ENCODE measurements at regions not wholly inside any gene's neighbourhood (a gene's known extent, or its start where the extent isn't known, plus 50 kb on each side); places are given as distances from the start of the nearest gene placed in this dataset.

GRCh38 chr13:74560325-74560724 lies 426.1 kb upstream of the KLF12 start:
- no peaks in the 10 kb centered on the region for H3K27me3 ChIP-seq
- no peaks in the 10 kb centered on the region for H3K36me3 ChIP-seq
- H3K27ac ChIP-seq, result no peak overlapping the region
- TF ChIP-seq, protein P1, sequence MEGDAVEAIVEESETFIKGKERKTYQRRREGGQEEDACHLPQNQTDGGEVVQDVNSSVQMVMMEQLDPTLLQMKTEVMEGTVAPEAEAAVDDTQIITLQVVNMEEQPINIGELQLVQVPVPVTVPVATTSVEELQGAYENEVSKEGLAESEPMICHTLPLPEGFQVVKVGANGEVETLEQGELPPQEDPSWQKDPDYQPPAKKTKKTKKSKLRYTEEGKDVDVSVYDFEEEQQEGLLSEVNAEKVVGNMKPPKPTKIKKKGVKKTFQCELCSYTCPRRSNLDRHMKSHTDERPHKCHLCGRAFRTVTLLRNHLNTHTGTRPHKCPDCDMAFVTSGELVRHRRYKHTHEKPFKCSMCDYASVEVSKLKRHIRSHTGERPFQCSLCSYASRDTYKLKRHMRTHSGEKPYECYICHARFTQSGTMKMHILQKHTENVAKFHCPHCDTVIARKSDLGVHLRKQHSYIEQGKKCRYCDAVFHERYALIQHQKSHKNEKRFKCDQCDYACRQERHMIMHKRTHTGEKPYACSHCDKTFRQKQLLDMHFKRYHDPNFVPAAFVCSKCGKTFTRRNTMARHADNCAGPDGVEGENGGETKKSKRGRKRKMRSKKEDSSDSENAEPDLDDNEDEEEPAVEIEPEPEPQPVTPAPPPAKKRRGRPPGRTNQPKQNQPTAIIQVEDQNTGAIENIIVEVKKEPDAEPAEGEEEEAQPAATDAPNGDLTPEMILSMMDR (IDR thresholded peaks at IDR 0.05), result no peak
- TF ChIP-seq EP300 (IDR thresholded peaks at IDR 0.05) (no peak), POLR2A (IDR thresholded peaks at IDR 0.05) (no peak)
- no peak for DNase-seq
- intact Hi-C loops (cut with DNase I), result no loop called here
- 64 to 68% (median 67%) methylated on average over 4 of the region's 4 CpGs for WGBS, 3 donors
- H3K4me3 ChIP-seq, result no peak overlapping the region
- no peaks in the 10 kb centered on the region for H3K4me1 ChIP-seq (ENCODE audit: insufficient read depth)
- H3K9me3 ChIP-seq, result no peaks in the 10 kb centered on the region

DNA sequence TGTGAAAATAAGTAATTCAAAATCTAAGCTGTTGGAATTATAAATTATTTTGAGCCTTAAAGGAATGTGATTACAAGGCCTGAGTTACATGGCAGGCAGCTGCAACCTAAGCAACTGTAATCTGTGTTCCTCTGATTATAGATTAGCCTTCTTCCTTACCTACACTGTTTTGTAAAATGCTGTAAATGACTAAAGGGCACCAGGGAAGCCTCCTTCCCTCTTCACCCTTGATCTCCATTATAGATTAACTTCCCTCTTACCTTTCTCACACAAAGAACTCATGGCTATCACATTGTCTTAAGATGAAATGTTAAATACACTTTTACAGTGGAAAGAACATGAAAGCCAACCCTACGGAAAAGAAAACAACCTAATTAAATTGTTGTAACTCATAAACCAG lies 423.7 kb upstream of the KLF12 start:
- DNase-seq, result no peak
- no peak overlapping the region for H3K4me3 ChIP-seq
- no peaks in the 10 kb centered on the region for H3K4me1 ChIP-seq (ENCODE audit: insufficient read depth)
- no peaks in the 10 kb centered on the region for H3K9me3 ChIP-seq
- 87 to 91% (median 89%) methylated on average over 1 of the region's 1 CpG for WGBS, 3 donors
- H3K27me3 ChIP-seq, result no peaks in the 10 kb centered on the region
- H3K36me3 ChIP-seq, result no peaks in the 10 kb centered on the region
- intact Hi-C loops (cut with DNase I), result no loop called here
- no peak for TF ChIP-seq EP300 (IDR thresholded peaks at IDR 0.05)
- TF ChIP-seq, protein P1 (IDR thresholded peaks at IDR 0.05), result no peak
- TF ChIP-seq POLR2A (IDR thresholded peaks at IDR 0.05), result no peak
- no peak overlapping the region for H3K27ac ChIP-seq

DNA sequence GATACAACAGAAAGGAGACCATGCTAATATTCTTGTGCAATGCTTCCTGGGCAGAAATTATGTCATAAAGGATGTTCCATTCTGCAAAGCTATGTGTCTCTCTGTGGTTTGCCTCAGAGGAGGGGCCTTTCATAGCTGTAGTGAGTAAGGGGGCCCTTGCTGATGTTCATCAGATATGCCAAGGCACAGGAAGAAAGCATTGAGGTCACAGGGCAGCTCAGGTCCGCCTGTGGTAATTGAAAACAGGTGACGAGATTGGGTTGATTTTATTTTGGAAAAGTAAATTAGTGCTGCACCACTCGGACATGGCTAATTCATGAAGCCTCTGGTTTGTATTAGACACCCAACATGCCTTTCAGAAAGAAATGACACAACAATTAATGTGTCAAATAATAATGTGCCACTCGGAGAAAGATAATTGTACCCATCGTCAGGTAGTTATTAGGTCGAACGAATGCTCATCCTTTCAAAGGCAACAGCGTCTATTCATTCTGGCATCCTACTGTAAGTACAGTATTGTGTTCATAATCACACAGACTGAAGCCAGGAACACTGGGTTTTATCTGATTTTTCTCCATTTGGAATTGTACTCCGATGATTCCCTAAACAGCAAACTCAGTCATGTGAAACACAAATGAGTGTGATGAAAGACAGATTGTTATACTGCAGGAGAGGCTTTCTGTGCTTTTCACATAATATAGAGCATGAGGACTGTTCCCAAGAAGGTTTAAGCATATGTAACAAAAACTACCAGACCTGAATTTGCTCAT lies 421.6 kb upstream of the KLF12 start:
- 87 to 89% (median 89%) methylated on average over 9 of the region's 9 CpGs for WGBS, 3 donors
- H3K36me3 ChIP-seq, result no peaks in the 10 kb centered on the region
- intact Hi-C loops (cut with DNase I), result no loop called here
- no peaks in the 10 kb centered on the region for H3K27me3 ChIP-seq
- H3K4me1 ChIP-seq (ENCODE audit: insufficient read depth), result no peaks in the 10 kb centered on the region
- H3K27ac ChIP-seq, result no peak overlapping the region
- TF ChIP-seq POLR2A (IDR thresholded peaks at IDR 0.05), result no peak
- TF ChIP-seq, protein P1 (IDR thresholded peaks at IDR 0.05), result no peak
- H3K9me3 ChIP-seq, result no peaks in the 10 kb centered on the region
- no peak overlapping the region for H3K4me3 ChIP-seq
- DNase-seq, result no peak

- intact Hi-C loops (cut with DNase I), result no loop called here
- Histone ChIP-seq H3K36me3 (no peaks in the 10 kb centered on the region), H3K4me3 (no peak overlapping the region), H3K27me3 (no peaks in the 10 kb centered on the region), H3K4me1 (ENCODE audit: insufficient read depth) (no peaks in the 10 kb centered on the region), H3K27ac (no peak overlapping the region), H3K9me3 (no peaks in the 10 kb centered on the region)
- TF ChIP-seq EP300 (IDR thresholded peaks at IDR 0.05), result no peak
- TF ChIP-seq, protein P1 (IDR thresholded peaks at IDR 0.05), result no peak
- no peak for TF ChIP-seq POLR2A (IDR thresholded peaks at IDR 0.05)
- DNase-seq, result no peak
- WGBS, 3 donors, result 91 to 95% (median 95%) methylated on average over 3 of the region's 3 CpGs
Observed at GRCh38 chr13:74555276-74555625, 421.0 kb upstream of the KLF12 start.

Data from ovary (tissue), 7 donors.